ENCODE measurements at regions not wholly inside any gene's neighbourhood (a gene's known extent, or its start where the extent isn't known, plus 50 kb on each side); places are given as distances from the start of the nearest gene placed in this dataset.

- no peak for DNase-seq
Observed at GRCh38 chr1:229080361-229080760, 190.6 kb upstream of the RAB4A start.

- no peak for DNase-seq
Observed at GRCh38 chr1:229085291-229085690, 185.6 kb upstream of the RAB4A start.

- DNase-seq = no peak
Observed at GRCh38 chr1:229086091-229086490, 184.8 kb upstream of the RAB4A start.

GRCh38 chr1:229086686-229087085 is 184.2 kb upstream of the RAB4A start:
- DNase-seq = no peak

GRCh38 chr1:229087339-229087738 is 183.6 kb upstream of the RAB4A start:
- no peak for DNase-seq

GRCh38 chr1:229087906-229088305 is 183.0 kb upstream of the RAB4A start:
- no peak for DNase-seq

- DNase-seq = no peak
Observed at GRCh38 chr1:229088711-229089110, 182.2 kb upstream of the RAB4A start.

- no peak for DNase-seq
Observed at GRCh38 chr1:229089586-229090208, 181.2 kb upstream of the RAB4A start.

- DNase-seq = no peak
Observed at GRCh38 chr1:229091721-229092136, 179.2 kb upstream of the RAB4A start.

- peak in 3 of 56 donors; percentile 7 to 34 (median 14) for DNase-seq
Observed at GRCh38 chr1:229092377-229093237, 178.3 kb upstream of the RAB4A start.

- DNase-seq = no peak
Observed at GRCh38 chr1:229093238-229093540, 177.7 kb upstream of the RAB4A start.

- DNase-seq = no peak
Observed at GRCh38 chr1:229093609-229094336, 177.1 kb upstream of the RAB4A start.

GRCh38 chr1:229094476-229095311 is 176.2 kb upstream of the RAB4A start:
- DNase-seq = no peak

GRCh38 chr1:229095325-229095724 is 175.6 kb upstream of the RAB4A start:
- DNase-seq = no peak

- no peak for DNase-seq
Observed at GRCh38 chr1:229097356-229097755, 173.6 kb upstream of the RAB4A start.

GRCh38 chr1:229098361-229098760 is 172.6 kb upstream of the RAB4A start:
- DNase-seq = no peak

- DNase-seq = no peak
Observed at GRCh38 chr1:229098903-229099578, 171.9 kb upstream of the RAB4A start.

- no peak for DNase-seq
Observed at GRCh38 chr1:229101011-229101871, 169.7 kb upstream of the RAB4A start.

- no peak for DNase-seq
Observed at GRCh38 chr1:229102741-229103391, 168.0 kb upstream of the RAB4A start.
